ENCODE measurements at regions not wholly inside any gene's neighbourhood (a gene's known extent, or its start where the extent isn't known, plus 50 kb on each side); places are given as distances from the start of the nearest gene placed in this dataset.

- DNase-seq: no peak
- peaks cover 0 to 14% (median 0%) of the 10 kb centered on the region in 7 donors for H3K27me3 ChIP-seq (replicated peaks in 1 of 7)
- intact Hi-C loops (cut with DNase I; ENCODE audit: low total_unique reads): no loop called here
These were observed 202.7 kb downstream of the CYRIA start for GRCh38 chr2:16462958-16463357.

GRCh38 chr2:16461672-16462071, 204.0 kb downstream of the CYRIA start:
- WGBS, 5 donors: 72 to 81% (median 75%) methylated on average over 4 of the region's 4 CpGs
- Histone ChIP-seq H3K9me3 (no peaks in the 10 kb centered on the region), H3K4me3 (no peak overlapping the region), H3K36me3 (no peaks in the 10 kb centered on the region), H3K27me3 (replicated peaks in 1 of 7) (peaks cover 0 to 14% (median 0%) of the 10 kb centered on the region in 7 donors), H3K4me1 (no peaks in the 10 kb centered on the region), H3K27ac (no peak overlapping the region)
- no peak for DNase-seq
- intact Hi-C loops (cut with DNase I; ENCODE audit: low total_unique reads): no loop called here
- TF ChIP-seq CTCF (IDR thresholded peaks at IDR 0.05 in 8 of 11, conservative IDR thresholded peaks at IDR 0.05 in 3 of 11): no peak
- no peak for TF ChIP-seq POLR2AphosphoS5 (IDR thresholded peaks at IDR 0.05)
- no peak for TF ChIP-seq POLR2A (IDR thresholded peaks at IDR 0.05)

More at GRCh38 chr2:16462958-16463357, 202.7 kb downstream of the CYRIA start:
- Histone ChIP-seq H3K4me3 (no peak overlapping the region), H3K9me3 (no peaks in the 10 kb centered on the region), H3K36me3 (no peaks in the 10 kb centered on the region), H3K4me1 (no peaks in the 10 kb centered on the region), H3K27ac (no peak overlapping the region)
- TF ChIP-seq POLR2AphosphoS5 (IDR thresholded peaks at IDR 0.05) (no peak), POLR2A (IDR thresholded peaks at IDR 0.05) (no peak), CTCF (IDR thresholded peaks at IDR 0.05 in 8 of 11, conservative IDR thresholded peaks at IDR 0.05 in 3 of 11) (no peak)
- 43 to 67% (median 57%) methylated on average over 5 of the region's 5 CpGs for WGBS, 5 donors

GRCh38 chr2:16459606-16460005, 206.0 kb downstream of the CYRIA start:
- no peaks in the 10 kb centered on the region for H3K9me3 ChIP-seq
- no peak for DNase-seq
- no peaks in the 10 kb centered on the region for H3K4me1 ChIP-seq
- H3K27me3 ChIP-seq (replicated peaks in 1 of 7): peaks cover 0 to 14% (median 0%) of the 10 kb centered on the region in 7 donors
- intact Hi-C loops (cut with DNase I; ENCODE audit: low total_unique reads): no loop called here
- no peaks in the 10 kb centered on the region for H3K36me3 ChIP-seq
- TF ChIP-seq POLR2A (IDR thresholded peaks at IDR 0.05) (no peak), POLR2AphosphoS5 (IDR thresholded peaks at IDR 0.05) (no peak), CTCF (IDR thresholded peaks at IDR 0.05 in 8 of 11, conservative IDR thresholded peaks at IDR 0.05 in 3 of 11) (no peak)
- H3K27ac ChIP-seq: no peak overlapping the region
- no peak overlapping the region for H3K4me3 ChIP-seq

GRCh38 chr2:16454621-16455020, 211.0 kb downstream of the CYRIA start:
- Histone ChIP-seq H3K4me1 (no peaks in the 10 kb centered on the region), H3K27me3 (replicated peaks in 1 of 7) (no peaks in the 10 kb centered on the region), H3K4me3 (no peak overlapping the region), H3K27ac (no peak overlapping the region), H3K36me3 (no peaks in the 10 kb centered on the region), H3K9me3 (no peaks in the 10 kb centered on the region)
- intact Hi-C loops (cut with DNase I; ENCODE audit: low total_unique reads): no loop called here
- DNase-seq: no peak
- 41 to 89% (median 85%) methylated on average over 2 of the region's 2 CpGs for WGBS, 5 donors
- TF ChIP-seq POLR2A (IDR thresholded peaks at IDR 0.05) (no peak), POLR2AphosphoS5 (IDR thresholded peaks at IDR 0.05) (no peak), CTCF (IDR thresholded peaks at IDR 0.05 in 8 of 11, conservative IDR thresholded peaks at IDR 0.05 in 3 of 11) (no peak)
